ENCODE measurements at regions not wholly inside any gene's neighbourhood (a gene's known extent, or its start where the extent isn't known, plus 50 kb on each side); places are given as distances from the start of the nearest gene placed in this dataset.

DNA sequence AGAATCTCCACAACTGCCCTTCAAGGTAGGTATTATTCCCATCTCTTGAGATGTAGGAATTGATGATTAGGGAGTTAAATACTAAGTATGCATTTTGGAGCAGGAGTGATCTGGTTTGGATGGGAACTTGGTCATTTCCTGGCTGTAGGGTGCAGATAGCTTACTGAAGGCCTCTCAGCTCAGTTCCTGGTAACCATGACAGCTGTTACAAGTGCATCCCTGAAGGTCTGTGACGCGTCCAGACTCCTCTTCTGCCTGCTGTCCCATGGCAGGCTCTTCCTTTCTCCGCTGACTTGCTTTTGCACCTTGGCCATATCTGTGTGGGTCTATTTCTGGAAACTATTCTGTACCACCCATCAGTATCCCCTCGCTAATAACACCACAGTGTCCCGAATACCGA, 387.8 kb downstream of the ZNF536 start:
- Mint-ChIP-seq H3K27me3 (ENCODE audit: insufficient read depth, low read depth) (peaks cover 2% of the 10 kb centered on the region), H3K4me1 (no peaks in the 10 kb centered on the region), H3K4me3 (no peak overlapping the region), H3K9me3 (no peaks in the 10 kb centered on the region), H3K36me3 (no peaks in the 10 kb centered on the region), H3K27ac (no peak overlapping the region)
- no peaks in the 10 kb centered on the region for H4K20me1 ChIP-seq (ENCODE audit: low read depth)
- no peak overlapping the region for H3K4me3 ChIP-seq
- no peak overlapping the region for H3K27ac ChIP-seq
- no peaks in the 10 kb centered on the region for H3K79me2 ChIP-seq (ENCODE audit: low read depth)
- H3K9me3 ChIP-seq (ENCODE audit: low read depth): no peaks in the 10 kb centered on the region
- DNase-seq (ENCODE audit: low spot score): no peak
- H3K27me3 ChIP-seq: no peaks in the 10 kb centered on the region
- no peak overlapping the region for H3K9ac ChIP-seq
- H3F3A ChIP-seq (ENCODE audit: low read depth): no peaks in the 10 kb centered on the region
- H3K4me2 ChIP-seq: no peak overlapping the region
- H3K36me3 ChIP-seq: no peaks in the 10 kb centered on the region
- TF ChIP-seq EZH2phosphoT487 (IDR thresholded peaks at IDR 0.05) (no peak), EZH2 (IDR thresholded peaks at IDR 0.05) (no peak)
- TF ChIP-seq, protein P1, sequence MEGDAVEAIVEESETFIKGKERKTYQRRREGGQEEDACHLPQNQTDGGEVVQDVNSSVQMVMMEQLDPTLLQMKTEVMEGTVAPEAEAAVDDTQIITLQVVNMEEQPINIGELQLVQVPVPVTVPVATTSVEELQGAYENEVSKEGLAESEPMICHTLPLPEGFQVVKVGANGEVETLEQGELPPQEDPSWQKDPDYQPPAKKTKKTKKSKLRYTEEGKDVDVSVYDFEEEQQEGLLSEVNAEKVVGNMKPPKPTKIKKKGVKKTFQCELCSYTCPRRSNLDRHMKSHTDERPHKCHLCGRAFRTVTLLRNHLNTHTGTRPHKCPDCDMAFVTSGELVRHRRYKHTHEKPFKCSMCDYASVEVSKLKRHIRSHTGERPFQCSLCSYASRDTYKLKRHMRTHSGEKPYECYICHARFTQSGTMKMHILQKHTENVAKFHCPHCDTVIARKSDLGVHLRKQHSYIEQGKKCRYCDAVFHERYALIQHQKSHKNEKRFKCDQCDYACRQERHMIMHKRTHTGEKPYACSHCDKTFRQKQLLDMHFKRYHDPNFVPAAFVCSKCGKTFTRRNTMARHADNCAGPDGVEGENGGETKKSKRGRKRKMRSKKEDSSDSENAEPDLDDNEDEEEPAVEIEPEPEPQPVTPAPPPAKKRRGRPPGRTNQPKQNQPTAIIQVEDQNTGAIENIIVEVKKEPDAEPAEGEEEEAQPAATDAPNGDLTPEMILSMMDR (IDR thresholded peaks at IDR 0.05): no peak
- no peak overlapping the region for H2AFZ ChIP-seq (replicated peaks)
- no peaks in the 10 kb centered on the region for H3K4me1 ChIP-seq

DNA sequence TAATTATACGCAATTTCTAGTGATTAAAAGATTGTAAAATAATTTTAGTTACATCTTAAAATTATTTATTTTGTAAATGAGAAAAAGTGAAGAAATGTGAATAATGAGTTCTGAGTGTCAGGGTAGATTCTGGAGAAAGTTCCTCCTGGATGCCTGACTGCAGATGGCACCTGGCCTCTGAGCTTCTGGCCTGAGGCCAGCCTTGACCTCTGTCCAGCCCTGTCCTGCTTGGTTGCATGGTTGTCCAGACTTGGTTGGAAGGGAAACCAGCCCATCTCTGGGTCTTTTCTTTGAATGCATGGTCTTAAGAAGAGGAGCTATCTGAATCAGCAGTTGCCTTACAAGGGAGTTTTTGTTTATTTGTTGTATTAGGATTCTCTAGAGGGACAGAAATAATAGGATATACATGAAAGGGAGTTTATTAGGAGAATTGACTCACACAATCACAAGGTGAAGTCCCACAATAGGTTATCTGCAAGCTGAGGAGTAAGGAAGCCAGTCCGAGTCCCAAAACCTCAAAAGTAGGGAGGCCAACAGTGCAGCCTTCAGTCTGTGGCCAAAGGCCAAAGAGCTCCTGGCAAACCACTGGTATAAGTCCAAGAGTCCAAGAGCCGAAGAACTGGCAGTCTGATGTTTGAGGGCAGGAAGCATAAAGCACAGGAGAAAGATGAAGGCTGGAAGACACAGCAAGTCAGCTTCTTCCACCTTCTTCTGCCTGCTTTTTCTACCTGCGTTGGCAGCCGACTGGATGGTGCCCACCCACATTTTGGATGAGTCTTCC, 385.8 kb downstream of the ZNF536 start:
- no peaks in the 10 kb centered on the region for H3K4me1 Mint-ChIP-seq
- no peak overlapping the region for H3K4me3 Mint-ChIP-seq
- Histone ChIP-seq H3K9me3 (ENCODE audit: low read depth) (no peaks in the 10 kb centered on the region), H3K4me2 (no peak overlapping the region), H3K79me2 (ENCODE audit: low read depth) (no peaks in the 10 kb centered on the region), H3F3A (ENCODE audit: low read depth) (no peaks in the 10 kb centered on the region), H3K9ac (no peak overlapping the region), H3K36me3 (no peaks in the 10 kb centered on the region), H4K20me1 (ENCODE audit: low read depth) (no peaks in the 10 kb centered on the region), H2AFZ (replicated peaks) (no peak overlapping the region), H3K4me1 (no peaks in the 10 kb centered on the region), H3K4me3 (no peak overlapping the region), H3K27me3 (no peaks in the 10 kb centered on the region), H3K27ac (no peak overlapping the region)
- H3K9me3 Mint-ChIP-seq: no peaks in the 10 kb centered on the region
- no peak for DNase-seq (ENCODE audit: low spot score)
- no peaks in the 10 kb centered on the region for H3K36me3 Mint-ChIP-seq
- no peak overlapping the region for H3K27ac Mint-ChIP-seq
- peaks cover 2% of the 10 kb centered on the region for H3K27me3 Mint-ChIP-seq (ENCODE audit: insufficient read depth, low read depth)
- no peak for TF ChIP-seq EZH2 (IDR thresholded peaks at IDR 0.05)
- TF ChIP-seq, protein P1 (IDR thresholded peaks at IDR 0.05): no peak
- no peak for TF ChIP-seq EZH2phosphoT487 (IDR thresholded peaks at IDR 0.05)

DNA sequence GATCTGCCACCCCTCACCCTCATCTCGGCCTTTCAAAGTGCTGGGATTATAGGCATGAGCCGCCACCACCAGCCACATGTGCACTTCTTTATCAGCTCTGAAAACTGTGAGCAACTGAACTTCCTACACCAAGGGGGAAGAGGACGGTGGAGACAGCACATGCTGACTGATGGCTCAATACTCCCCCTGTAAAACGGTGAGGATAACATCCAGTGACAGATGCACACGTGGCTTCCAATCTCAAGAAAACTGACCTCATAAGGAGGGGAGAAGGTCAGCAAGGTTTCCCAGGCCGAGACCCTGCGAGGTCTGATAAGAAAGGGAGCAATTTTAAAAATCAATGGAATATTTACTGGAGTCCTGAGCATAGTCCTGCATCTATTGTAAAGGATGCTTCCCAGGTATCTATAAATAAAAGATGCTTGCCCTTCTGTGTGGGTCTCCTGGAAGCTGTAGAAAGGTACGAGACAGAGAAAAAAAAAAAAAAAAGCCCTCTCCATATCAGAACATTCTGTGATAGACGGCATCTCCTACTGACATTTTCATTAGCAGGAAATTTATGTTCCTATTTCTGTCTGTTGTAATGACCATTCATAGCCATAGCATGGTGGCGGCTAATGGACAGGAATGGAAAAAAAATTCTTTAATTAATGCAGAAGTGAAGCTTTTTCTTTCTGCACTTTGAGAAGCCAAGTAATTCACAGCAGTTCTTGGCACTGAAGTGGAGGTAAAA, 385.1 kb downstream of the ZNF536 start:
- Mint-ChIP-seq H3K4me1 (no peaks in the 10 kb centered on the region), H3K36me3 (no peaks in the 10 kb centered on the region), H3K27ac (no peak overlapping the region), H3K27me3 (ENCODE audit: insufficient read depth, low read depth) (peaks cover 2% of the 10 kb centered on the region), H3K4me3 (no peak overlapping the region), H3K9me3 (no peaks in the 10 kb centered on the region)
- H3K4me3 ChIP-seq: no peak overlapping the region
- H2AFZ ChIP-seq (replicated peaks): no peak overlapping the region
- no peak for TF ChIP-seq EZH2phosphoT487 (IDR thresholded peaks at IDR 0.05)
- no peak for TF ChIP-seq EZH2 (IDR thresholded peaks at IDR 0.05)
- TF ChIP-seq, protein P1 (IDR thresholded peaks at IDR 0.05): no peak
- no peaks in the 10 kb centered on the region for H3K79me2 ChIP-seq (ENCODE audit: low read depth)
- no peaks in the 10 kb centered on the region for H3K9me3 ChIP-seq (ENCODE audit: low read depth)
- H3K36me3 ChIP-seq: no peaks in the 10 kb centered on the region
- H3K27me3 ChIP-seq: no peaks in the 10 kb centered on the region
- H3K27ac ChIP-seq: no peak overlapping the region
- no peak overlapping the region for H3K9ac ChIP-seq
- no peak for DNase-seq (ENCODE audit: low spot score)
- H3K4me2 ChIP-seq: no peak overlapping the region
- H3F3A ChIP-seq (ENCODE audit: low read depth): no peaks in the 10 kb centered on the region
- H3K4me1 ChIP-seq: no peaks in the 10 kb centered on the region
- no peaks in the 10 kb centered on the region for H4K20me1 ChIP-seq (ENCODE audit: low read depth)

All from neural progenitor cell (in vitro differentiated cells).